Fibroblast of the aortic adventitia (primary cell): ENCODE measurements at regions not wholly inside any gene's neighbourhood (a gene's known extent, or its start where the extent isn't known, plus 50 kb on each side); places are given as distances from the start of the nearest gene placed in this dataset.
"Not testable (repeated sequence)": the region's sequence is repeated elsewhere in the genome, so short reads cannot be mapped to it uniquely, and the experiment has no call there.

Experiments used
- DNase-seq: peaks from one replicate; pipeline ENCODE4 v3.0.0-alpha.2; 2010; ENCODE audit warnings: low read depth
- H3K4me3 ChIP-seq: 2 replicates; pipeline ENCODE4 v1.5.1; 2011; ENCODE audit warnings: low read depth, mild to moderate bottlenecking, control low read depth, low read length, moderate library complexity
- CTCF ChIP-seq: IDR thresholded peaks from 2 replicates; pipeline ENCODE4 v1.5.1; 2011; ENCODE audit warnings: mild to moderate bottlenecking, low read length, control low read depth, inconsistent platforms; ENCODE audit not compliant: insufficient read depth

- no peak for DNase-seq
- TF ChIP-seq CTCF, result no peak
- H3K4me3 ChIP-seq, result no peak overlapping the region
Observed at GRCh38 chr3:88863196-88863595, 244.2 kb upstream of the EPHA3 start.

- DNase-seq, result no peak
- TF ChIP-seq CTCF, result no peak
Observed at GRCh38 chr3:88876724-88877123, 230.7 kb upstream of the EPHA3 start.

GRCh38 chr3:88879905-88880304, 227.5 kb upstream of the EPHA3 start:
- TF ChIP-seq CTCF, result no peak
- no peak overlapping the region for H3K4me3 ChIP-seq
- DNase-seq, result no peak

More at GRCh38 chr3:88876724-88877123, 230.7 kb upstream of the EPHA3 start:
- H3K4me3 ChIP-seq, result no peak overlapping the region

- TF ChIP-seq CTCF, result no peak
- H3K4me3 ChIP-seq, result no peak overlapping the region
- DNase-seq, result no peak
Observed at GRCh38 chr3:88882121-88882520, 225.3 kb upstream of the EPHA3 start.

GRCh38 chr3:88886624-88887023, 220.8 kb upstream of the EPHA3 start:
- not testable (repeated sequence) for DNase-seq, H3K4me3 ChIP-seq

- no peak for TF ChIP-seq CTCF
- H3K4me3 ChIP-seq, result no peak overlapping the region
- no peak for DNase-seq
Observed at GRCh38 chr3:88896026-88896425, 211.4 kb upstream of the EPHA3 start.

GRCh38 chr3:88912294-88912877, 195.0 kb upstream of the EPHA3 start:
- TF ChIP-seq CTCF, result no peak
- H3K4me3 ChIP-seq, result no peak overlapping the region
- DNase-seq, result no peak
